Astrocyte of the spinal cord (primary cell): ENCODE measurements at regions not wholly inside any gene's neighbourhood (a gene's known extent, or its start where the extent isn't known, plus 50 kb on each side); places are given as distances from the start of the nearest gene placed in this dataset.
"Not testable (repeated sequence)": the region's sequence is repeated elsewhere in the genome, so short reads cannot be mapped to it uniquely, and the experiment has no call there.

Source experiments
- DNase-seq: peaks from one replicate; pipeline ENCODE4 v3.0.0; 2011; ENCODE audit warnings: low read depth, low spot score
- H3K4me3 ChIP-seq: 2 replicates; pipeline ENCODE4 v1.5.1; 2011; ENCODE audit warnings: low read depth, mild to moderate bottlenecking, low read length, moderate library complexity
- in situ Hi-C: cut with HindIII; loops from 2 replicates; pipeline ENCODE4 v1.10.0; 2017; ENCODE audit warnings: low sequenced_read_pairs
- TF ChIP-seq, protein P1 (sequence below): IDR thresholded peaks from 2 replicates; pipeline ENCODE4 v1.5.1; 2012; ENCODE audit warnings: low read depth, mild to moderate bottlenecking, low read length, inconsistent platforms

DNA sequence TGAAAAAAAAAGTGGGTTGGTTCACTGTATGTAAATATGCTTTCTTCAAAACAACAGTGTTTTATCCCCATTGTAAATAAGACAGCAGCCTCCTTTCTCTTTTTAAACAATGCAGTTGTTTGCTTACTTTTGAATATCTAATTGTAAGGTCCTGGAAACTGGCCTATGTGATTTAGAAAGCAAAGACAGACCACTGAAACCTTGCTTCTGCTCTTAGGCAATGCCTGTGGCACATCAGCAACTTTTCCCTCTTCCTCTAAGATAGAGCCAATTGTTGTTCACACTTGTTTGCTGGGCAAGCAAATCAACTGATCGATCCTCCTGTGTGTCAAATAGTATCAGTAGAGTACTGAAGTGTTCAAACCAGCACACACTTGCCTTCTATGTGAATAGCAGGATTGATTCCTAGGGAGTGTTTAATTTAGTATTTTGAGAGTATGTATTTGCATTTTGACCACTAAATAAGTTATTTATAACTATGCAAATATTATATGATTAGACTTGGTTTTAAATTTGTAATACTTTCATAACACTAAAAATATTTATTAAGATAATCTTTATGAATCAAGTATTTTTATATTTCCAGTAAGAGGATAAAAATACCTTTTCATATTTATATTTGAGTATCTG lies 55.4 kb upstream of the GRPR start:
- in situ Hi-C loops: no loop called here
- DNase-seq: no peak
- H3K4me3 ChIP-seq: no peak overlapping the region
- TF ChIP-seq, protein P1, sequence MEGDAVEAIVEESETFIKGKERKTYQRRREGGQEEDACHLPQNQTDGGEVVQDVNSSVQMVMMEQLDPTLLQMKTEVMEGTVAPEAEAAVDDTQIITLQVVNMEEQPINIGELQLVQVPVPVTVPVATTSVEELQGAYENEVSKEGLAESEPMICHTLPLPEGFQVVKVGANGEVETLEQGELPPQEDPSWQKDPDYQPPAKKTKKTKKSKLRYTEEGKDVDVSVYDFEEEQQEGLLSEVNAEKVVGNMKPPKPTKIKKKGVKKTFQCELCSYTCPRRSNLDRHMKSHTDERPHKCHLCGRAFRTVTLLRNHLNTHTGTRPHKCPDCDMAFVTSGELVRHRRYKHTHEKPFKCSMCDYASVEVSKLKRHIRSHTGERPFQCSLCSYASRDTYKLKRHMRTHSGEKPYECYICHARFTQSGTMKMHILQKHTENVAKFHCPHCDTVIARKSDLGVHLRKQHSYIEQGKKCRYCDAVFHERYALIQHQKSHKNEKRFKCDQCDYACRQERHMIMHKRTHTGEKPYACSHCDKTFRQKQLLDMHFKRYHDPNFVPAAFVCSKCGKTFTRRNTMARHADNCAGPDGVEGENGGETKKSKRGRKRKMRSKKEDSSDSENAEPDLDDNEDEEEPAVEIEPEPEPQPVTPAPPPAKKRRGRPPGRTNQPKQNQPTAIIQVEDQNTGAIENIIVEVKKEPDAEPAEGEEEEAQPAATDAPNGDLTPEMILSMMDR: no peak

DNA sequence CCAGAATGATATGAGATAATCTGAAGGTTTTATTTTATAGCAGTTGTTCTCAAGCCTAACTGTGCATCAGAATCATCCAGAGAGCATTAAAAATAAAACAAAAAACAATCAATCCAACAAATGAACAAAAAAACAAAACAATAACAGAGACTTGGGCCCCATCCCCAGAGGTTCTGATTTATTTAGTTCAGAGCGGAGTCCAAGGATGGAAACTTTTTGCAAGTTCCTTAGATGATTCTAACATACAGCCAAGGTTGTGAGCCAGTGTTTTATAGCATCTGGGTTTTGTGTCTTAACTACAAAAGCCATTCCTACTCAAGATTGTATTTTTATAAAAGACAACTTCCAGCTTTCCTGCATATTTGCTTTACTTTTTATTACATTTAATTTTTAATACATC lies 59.4 kb upstream of the GRPR start:
- TF ChIP-seq, protein P1: no peak
- in situ Hi-C loops: no loop called here
- H3K4me3 ChIP-seq: no peak overlapping the region
- no peak for DNase-seq

DNA sequence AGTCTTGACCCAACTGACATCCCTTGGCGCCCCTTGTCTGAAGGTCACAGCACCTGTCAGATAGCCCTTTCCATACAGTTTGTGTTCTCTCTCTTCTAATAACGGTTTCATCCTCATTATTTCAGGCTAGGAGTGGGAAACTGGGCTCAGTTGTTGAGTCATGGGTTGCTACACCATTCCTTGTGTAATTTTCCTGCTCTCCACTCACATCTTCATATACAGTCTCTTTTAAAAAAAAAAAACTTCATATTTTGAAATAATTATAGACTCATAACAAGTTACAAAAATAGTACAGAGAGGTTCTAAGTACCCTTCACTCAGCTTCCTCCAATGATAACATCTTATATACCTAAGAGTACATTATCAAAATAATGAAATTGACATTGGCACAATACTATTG lies 60.2 kb upstream of the GRPR start:
- H3K4me3 ChIP-seq: no peak overlapping the region
- in situ Hi-C loops: no loop called here
- TF ChIP-seq, protein P1: no peak
- no peak for DNase-seq

DNA sequence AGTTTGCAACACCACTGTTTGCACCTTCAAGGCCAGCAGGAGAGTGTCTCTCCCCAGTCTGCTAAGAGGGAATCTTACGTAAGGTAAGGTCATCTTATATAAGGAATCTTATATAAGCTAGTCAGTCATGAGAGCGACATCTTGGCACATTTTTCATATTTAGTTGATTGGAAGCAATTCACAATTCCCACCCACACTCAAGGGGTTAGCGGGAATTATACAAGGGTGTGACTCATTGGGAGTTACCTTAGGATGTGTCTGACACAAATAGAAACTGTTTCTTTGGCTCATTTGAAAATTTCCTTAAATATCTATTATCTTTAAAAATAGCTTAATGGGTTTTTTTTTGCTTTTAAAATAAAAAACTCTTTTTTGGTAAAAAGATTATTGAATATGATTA lies 62.1 kb upstream of the GRPR start:
- H3K4me3 ChIP-seq: no peak overlapping the region
- TF ChIP-seq, protein P1: no peak
- in situ Hi-C loops: no loop called here
- no peak for DNase-seq

DNA sequence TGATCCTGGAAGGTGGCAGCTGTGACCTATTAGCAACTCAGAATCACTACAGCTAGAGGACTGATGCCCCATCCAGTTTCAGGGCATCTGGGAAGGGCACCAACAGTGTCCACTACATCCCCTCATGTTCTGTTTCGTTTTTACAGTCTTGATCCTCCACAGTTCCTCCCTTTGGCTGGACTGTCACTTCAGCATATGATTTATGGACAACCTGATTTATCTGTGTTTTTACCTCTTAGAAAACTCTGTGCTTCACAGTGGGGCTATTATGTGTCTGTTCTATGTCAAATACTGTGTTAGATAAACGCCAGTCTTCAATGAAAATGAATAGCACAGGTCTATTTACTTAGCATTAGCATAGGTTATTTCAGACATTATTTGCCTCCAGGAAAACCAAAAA lies 63.1 kb upstream of the GRPR start:
- no peak for DNase-seq
- H3K4me3 ChIP-seq: no peak overlapping the region
- TF ChIP-seq, protein P1: no peak
- in situ Hi-C loops: no loop called here

DNA sequence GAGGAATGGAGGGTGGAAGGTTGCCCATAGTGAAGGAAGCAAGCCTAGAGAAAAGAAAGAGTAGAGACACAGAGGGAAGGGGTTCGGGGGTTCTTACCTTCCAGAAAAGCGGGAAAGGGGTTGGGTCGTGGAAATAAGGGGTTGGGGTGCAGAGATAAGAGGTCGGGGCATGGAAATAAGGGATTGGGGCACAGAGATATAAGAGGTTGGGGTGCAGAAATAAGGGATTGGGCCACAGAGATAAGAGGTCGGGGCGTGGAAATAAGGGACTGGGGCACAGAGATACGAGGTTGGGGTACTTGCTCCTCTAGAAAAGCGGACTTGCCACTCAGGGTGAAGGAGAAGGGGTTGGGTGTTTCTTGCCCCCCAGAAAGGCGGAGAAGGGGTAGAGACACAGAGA lies 74.2 kb upstream of the GRPR start:
- DNase-seq, H3K4me3 ChIP-seq, in situ Hi-C loops: not testable (repeated sequence)

DNA sequence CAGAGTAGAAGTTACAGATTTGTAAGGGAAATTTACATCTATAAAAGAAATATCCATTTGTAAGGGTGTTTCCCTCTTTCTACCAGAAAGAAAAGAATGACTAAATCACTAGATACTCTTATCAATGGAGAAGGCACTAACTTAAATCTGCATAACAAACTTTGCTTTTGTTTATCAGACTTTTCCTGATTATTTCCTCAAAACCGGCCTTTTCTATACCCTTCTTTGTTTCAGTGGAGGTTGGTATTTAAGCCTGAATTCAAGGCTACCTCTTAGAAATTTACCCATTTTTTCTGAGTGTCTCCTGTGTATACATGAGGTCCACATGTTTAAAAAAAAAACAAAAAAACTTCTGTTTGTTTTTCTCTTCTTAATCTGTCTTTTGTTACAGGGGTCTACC lies 80.4 kb upstream of the GRPR start:
- DNase-seq: no peak
- in situ Hi-C loops: no loop called here
- TF ChIP-seq, protein P1: no peak
- H3K4me3 ChIP-seq: no peak overlapping the region
